Vagina (tissue), 2 donors: ENCODE measurements at regions not wholly inside any gene's neighbourhood (a gene's known extent, or its start where the extent isn't known, plus 50 kb on each side); places are given as distances from the start of the nearest gene placed in this dataset.

Source experiments
- POLR2AphosphoS5 ChIP-seq, 2 donors: sonication (generic); formaldehyde crosslinking; IDR thresholded peaks; one replicate each; pipeline ENCODE4 v1.9.0; 2017; ENCODE audit warnings: antibody characterized with exemption in 2 of 2, mild to moderate bottlenecking in 2 of 2, low read depth in 1 of 2; ENCODE audit not compliant: insufficient read depth in 1 of 2
- TF ChIP-seq, protein P1 (sequence below), 3 experiments: fragments of 450-650 bp in 2 of 3; fragments of 200-600 bp in 1 of 3; sonication (generic) in 1 of 3; IDR thresholded peaks; one replicate each; pipeline ENCODE4 v1.5.1; 2017 to 2019; ENCODE audit warnings: antibody characterized with exemption in 3 of 3, mild to moderate bottlenecking in 2 of 3, moderate library complexity in 2 of 3

DNA sequence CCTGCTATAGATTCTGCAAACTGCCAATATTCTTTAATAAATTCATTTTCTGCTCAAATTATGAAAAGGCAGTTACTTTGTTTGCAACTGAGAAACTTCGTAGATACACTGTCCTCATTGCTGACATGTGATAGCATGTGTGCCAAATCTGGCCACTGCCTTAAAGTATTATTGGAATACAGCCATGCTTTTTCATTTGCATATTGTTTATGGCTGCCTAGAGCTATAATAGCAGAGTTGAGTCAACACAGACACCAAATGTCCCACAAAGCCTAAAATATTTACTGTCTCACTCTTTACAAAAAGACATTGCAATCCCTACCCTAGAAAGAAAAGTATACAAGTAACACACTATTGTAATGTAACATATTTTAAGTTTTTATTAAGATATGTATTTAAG lies 647.4 kb downstream of the XPNPEP1 start:
- TF ChIP-seq, protein P1, sequence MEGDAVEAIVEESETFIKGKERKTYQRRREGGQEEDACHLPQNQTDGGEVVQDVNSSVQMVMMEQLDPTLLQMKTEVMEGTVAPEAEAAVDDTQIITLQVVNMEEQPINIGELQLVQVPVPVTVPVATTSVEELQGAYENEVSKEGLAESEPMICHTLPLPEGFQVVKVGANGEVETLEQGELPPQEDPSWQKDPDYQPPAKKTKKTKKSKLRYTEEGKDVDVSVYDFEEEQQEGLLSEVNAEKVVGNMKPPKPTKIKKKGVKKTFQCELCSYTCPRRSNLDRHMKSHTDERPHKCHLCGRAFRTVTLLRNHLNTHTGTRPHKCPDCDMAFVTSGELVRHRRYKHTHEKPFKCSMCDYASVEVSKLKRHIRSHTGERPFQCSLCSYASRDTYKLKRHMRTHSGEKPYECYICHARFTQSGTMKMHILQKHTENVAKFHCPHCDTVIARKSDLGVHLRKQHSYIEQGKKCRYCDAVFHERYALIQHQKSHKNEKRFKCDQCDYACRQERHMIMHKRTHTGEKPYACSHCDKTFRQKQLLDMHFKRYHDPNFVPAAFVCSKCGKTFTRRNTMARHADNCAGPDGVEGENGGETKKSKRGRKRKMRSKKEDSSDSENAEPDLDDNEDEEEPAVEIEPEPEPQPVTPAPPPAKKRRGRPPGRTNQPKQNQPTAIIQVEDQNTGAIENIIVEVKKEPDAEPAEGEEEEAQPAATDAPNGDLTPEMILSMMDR (IDR thresholded peaks at IDR 0.05) = no peak
- TF ChIP-seq POLR2AphosphoS5 (IDR thresholded peaks at IDR 0.05; ENCODE audit: insufficient read depth in 1 of 2, low read depth in 1 of 2) = no peak
